ENCODE measurements at regions not wholly inside any gene's neighbourhood (a gene's known extent, or its start where the extent isn't known, plus 50 kb on each side); places are given as distances from the start of the nearest gene placed in this dataset.

DNA sequence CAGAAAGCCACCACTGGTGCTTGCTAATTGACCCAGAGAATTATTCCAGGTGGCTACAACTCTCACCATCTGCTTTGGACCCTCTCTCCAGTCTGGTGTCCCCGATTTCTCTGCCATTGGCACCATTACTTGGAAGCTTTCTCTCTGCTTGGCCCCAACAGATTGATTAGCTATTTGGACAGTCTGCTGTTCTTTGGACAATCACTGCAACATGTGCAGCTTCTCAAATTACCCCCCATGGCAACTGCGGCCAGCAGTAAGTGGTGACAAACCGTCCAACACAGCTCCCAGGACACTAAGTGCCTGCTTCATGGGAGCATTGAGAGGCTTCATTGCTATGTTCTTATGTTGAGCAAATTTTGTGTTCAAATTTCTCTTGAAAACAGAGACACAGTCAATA, 309.8 kb downstream of the TAF11L14 start:
- H3K4me2 ChIP-seq (ENCODE audit: insufficient read depth, insufficient read length, low read length) = no peak overlapping the region

More for the DNA sequence above, 309.8 kb downstream of the TAF11L14 start:
- Histone ChIP-seq H3K56ac (ENCODE audit: insufficient read length, low read depth, low read length) (no peak overlapping the region), H3K4me1 (ENCODE audit: insufficient read depth, low read length) (no peaks in the 10 kb centered on the region), H3K79me1 (ENCODE audit: insufficient read depth, low read depth, low read length, poor library complexity, severe bottlenecking) (no peaks in the 10 kb centered on the region), H2AFZ (ENCODE audit: low read length) (no peak overlapping the region), H2BK20ac (ENCODE audit: low read depth, low read length, poor library complexity, severe bottlenecking) (no peak overlapping the region), H3K18ac (ENCODE audit: insufficient read length, low read depth, low read length) (no peak overlapping the region), H3K27me3 (ENCODE audit: insufficient read depth, low read length) (no peaks in the 10 kb centered on the region), H4K20me1 (ENCODE audit: control insufficient read depth, insufficient read depth, insufficient read length) (no peaks in the 10 kb centered on the region), H2BK12ac (ENCODE audit: insufficient read length, low read depth, low read length) (no peak overlapping the region), H3K23ac (ENCODE audit: insufficient read length, low read depth, low read length) (no peak overlapping the region), H2BK15ac (ENCODE audit: low read depth, low read length) (no peak overlapping the region), H4K5ac (ENCODE audit: insufficient read length, low read depth, low read length) (no peak overlapping the region), H4K91ac (ENCODE audit: insufficient read length, low read depth, low read length) (no peak overlapping the region), H4K8ac (replicated peaks; ENCODE audit: insufficient read length, low read depth, low read length) (no peak overlapping the region), H3K23me2 (ENCODE audit: insufficient read length, low read depth, low read length, poor library complexity, severe bottlenecking) (no peaks in the 10 kb centered on the region), H2AK5ac (ENCODE audit: insufficient read length, low read length) (no peak overlapping the region), H3K79me2 (ENCODE audit: insufficient read depth, low read length) (no peaks in the 10 kb centered on the region), H2BK5ac (ENCODE audit: insufficient read length, low read length) (no peak overlapping the region), H3K9me3 (ENCODE audit: control insufficient read depth, low read depth, low read length) (no peaks in the 10 kb centered on the region), H3K14ac (ENCODE audit: insufficient read depth, low read length) (no peak overlapping the region), H2BK120ac (ENCODE audit: low read depth, low read length, poor library complexity, severe bottlenecking) (no peak overlapping the region), H3K9ac (ENCODE audit: extremely low read depth, insufficient read length, low read length) (no peak overlapping the region), H3K27ac (ENCODE audit: insufficient read length, low read depth, low read length) (no peak overlapping the region), H3K4ac (ENCODE audit: low read depth, low read length) (no peak overlapping the region), H3T11ph (ENCODE audit: low read length) (no peak overlapping the region)
- Mint-ChIP-seq H3K27me3 (ENCODE audit: low read depth) (no peaks in the 10 kb centered on the region; the same call in 1 of the 2 replicates), H3K9me3 (peaks cover 3 to 9% of the 10 kb centered on the region in 2 experiments; a peak in 3 of 5 replicates), H3K27ac (no peak overlapping the region), H3K4me1 (no peaks in the 10 kb centered on the region), H3K36me3 (ENCODE audit: insufficient read depth in 1 of 3, low read depth in 3 of 3) (peaks cover 0 to 5% (median 0%) of the 10 kb centered on the region in 3 experiments; a peak in 2 of 7 replicates), H3K4me3 (no peak overlapping the region)
- WGBS (ENCODE audit: extremely low coverage, insufficient read length, low lambda C conversion rate) = no CpG with 5 or more reads among the region's 3 CpGs
- TF ChIP-seq, protein P1, sequence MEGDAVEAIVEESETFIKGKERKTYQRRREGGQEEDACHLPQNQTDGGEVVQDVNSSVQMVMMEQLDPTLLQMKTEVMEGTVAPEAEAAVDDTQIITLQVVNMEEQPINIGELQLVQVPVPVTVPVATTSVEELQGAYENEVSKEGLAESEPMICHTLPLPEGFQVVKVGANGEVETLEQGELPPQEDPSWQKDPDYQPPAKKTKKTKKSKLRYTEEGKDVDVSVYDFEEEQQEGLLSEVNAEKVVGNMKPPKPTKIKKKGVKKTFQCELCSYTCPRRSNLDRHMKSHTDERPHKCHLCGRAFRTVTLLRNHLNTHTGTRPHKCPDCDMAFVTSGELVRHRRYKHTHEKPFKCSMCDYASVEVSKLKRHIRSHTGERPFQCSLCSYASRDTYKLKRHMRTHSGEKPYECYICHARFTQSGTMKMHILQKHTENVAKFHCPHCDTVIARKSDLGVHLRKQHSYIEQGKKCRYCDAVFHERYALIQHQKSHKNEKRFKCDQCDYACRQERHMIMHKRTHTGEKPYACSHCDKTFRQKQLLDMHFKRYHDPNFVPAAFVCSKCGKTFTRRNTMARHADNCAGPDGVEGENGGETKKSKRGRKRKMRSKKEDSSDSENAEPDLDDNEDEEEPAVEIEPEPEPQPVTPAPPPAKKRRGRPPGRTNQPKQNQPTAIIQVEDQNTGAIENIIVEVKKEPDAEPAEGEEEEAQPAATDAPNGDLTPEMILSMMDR (conservative IDR thresholded peaks at IDR 0.05) = no peak
- DNase-seq = no peak

Data from H9 (cell line).